ENCODE measurements at regions not wholly inside any gene's neighbourhood (a gene's known extent, or its start where the extent isn't known, plus 50 kb on each side); places are given as distances from the start of the nearest gene placed in this dataset.

DNA sequence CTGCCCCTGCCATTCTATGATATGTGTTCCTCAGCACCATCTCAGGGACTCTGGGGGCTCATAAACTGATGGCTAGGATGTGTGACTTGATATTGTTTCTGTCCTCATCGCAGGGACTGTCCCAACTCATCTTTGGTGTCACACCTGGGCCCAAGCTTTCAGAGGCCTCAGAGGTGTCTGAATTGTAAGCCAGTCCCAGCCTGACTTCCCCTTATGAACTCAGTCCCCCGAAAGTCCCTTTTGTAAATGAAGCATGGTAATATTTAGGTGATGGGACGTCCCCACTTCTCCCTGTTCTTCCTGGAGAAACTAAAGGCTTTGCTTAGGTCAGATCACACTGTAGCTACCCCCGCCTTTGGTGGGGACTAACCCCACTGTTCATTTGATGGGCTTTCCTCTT lies 142.4 kb upstream of the TLE3 start:
- TF ChIP-seq, protein P1, sequence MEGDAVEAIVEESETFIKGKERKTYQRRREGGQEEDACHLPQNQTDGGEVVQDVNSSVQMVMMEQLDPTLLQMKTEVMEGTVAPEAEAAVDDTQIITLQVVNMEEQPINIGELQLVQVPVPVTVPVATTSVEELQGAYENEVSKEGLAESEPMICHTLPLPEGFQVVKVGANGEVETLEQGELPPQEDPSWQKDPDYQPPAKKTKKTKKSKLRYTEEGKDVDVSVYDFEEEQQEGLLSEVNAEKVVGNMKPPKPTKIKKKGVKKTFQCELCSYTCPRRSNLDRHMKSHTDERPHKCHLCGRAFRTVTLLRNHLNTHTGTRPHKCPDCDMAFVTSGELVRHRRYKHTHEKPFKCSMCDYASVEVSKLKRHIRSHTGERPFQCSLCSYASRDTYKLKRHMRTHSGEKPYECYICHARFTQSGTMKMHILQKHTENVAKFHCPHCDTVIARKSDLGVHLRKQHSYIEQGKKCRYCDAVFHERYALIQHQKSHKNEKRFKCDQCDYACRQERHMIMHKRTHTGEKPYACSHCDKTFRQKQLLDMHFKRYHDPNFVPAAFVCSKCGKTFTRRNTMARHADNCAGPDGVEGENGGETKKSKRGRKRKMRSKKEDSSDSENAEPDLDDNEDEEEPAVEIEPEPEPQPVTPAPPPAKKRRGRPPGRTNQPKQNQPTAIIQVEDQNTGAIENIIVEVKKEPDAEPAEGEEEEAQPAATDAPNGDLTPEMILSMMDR (IDR thresholded peaks at IDR 0.05), result no peak
- no peak for TF ChIP-seq POLR2A (IDR thresholded peaks at IDR 0.05)
- no peak overlapping the region for H3K4me3 ChIP-seq (ENCODE audit: low read depth, poor library complexity, severe bottlenecking)
- intact Hi-C loops (cut with DNase I; ENCODE audit: low total_unique reads), result no loop called here
- WGBS, 2 donors, result 76 to 89% methylated on average over 4 of the region's 4 CpGs
- DNase-seq (ENCODE audit: low spot score in 2 of 2), result peak in 1 of 2 donors; percentile 40

DNA sequence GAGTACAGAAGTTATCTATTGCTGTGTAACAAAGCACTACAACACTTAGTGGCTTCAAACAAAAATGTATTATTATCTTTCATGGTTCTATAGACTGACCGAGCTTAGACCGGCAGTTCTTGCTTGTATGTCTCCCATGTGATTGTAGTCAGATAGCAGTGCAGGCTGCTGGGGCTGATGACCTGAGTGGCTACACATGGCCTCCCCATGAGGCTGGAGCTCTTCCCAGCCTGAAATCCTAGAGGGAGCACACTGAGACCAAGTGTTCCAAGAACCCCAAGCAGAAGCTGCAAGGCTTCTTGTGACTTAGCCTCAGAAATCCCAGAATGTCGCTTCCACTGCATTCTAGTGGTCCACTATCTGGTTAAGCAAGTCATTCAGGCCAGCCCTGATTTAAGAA lies 141.2 kb upstream of the TLE3 start:
- 94 to 97% methylated on average over 3 of the region's 3 CpGs for WGBS, 2 donors

DNA sequence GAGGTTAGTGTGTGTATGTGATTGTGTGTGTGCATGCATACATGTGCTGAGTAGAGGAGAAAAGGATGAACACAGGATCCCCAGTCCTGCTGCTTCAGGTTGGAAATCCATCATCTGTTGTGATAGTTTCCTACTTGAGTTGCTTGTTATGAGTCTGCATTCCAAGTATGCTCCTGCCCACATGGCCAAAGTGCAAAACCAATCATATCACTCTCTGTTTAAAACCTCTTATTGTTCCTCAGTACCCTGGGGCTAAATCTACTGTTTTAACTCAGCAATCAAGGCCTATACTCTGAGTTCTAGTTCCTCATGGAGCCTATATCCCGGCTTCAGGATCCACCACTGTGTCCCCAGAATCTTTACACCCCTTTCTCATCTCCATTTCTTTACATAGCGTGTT lies 139.9 kb upstream of the TLE3 start:
- 93 to 96% methylated on average over 2 of the region's 2 CpGs for WGBS, 2 donors
- no peak for TF ChIP-seq POLR2A (IDR thresholded peaks at IDR 0.05)
- TF ChIP-seq, protein P1 (IDR thresholded peaks at IDR 0.05), result no peak
- H3K4me3 ChIP-seq (ENCODE audit: low read depth, poor library complexity, severe bottlenecking), result no peak overlapping the region
- DNase-seq (ENCODE audit: low spot score in 2 of 2), result peak in 1 of 2 donors; percentile 13
- intact Hi-C loops (cut with DNase I; ENCODE audit: low total_unique reads), result no loop called here

More for the DNA sequence above, 141.2 kb upstream of the TLE3 start:
- peak in 1 of 2 donors; percentile 28 for DNase-seq (ENCODE audit: low spot score in 2 of 2)
- intact Hi-C loops (cut with DNase I; ENCODE audit: low total_unique reads), result no loop called here
- TF ChIP-seq POLR2A (IDR thresholded peaks at IDR 0.05), result no peak
- TF ChIP-seq, protein P1 (IDR thresholded peaks at IDR 0.05), result no peak
- H3K4me3 ChIP-seq (ENCODE audit: low read depth, poor library complexity, severe bottlenecking), result no peak overlapping the region

DNA sequence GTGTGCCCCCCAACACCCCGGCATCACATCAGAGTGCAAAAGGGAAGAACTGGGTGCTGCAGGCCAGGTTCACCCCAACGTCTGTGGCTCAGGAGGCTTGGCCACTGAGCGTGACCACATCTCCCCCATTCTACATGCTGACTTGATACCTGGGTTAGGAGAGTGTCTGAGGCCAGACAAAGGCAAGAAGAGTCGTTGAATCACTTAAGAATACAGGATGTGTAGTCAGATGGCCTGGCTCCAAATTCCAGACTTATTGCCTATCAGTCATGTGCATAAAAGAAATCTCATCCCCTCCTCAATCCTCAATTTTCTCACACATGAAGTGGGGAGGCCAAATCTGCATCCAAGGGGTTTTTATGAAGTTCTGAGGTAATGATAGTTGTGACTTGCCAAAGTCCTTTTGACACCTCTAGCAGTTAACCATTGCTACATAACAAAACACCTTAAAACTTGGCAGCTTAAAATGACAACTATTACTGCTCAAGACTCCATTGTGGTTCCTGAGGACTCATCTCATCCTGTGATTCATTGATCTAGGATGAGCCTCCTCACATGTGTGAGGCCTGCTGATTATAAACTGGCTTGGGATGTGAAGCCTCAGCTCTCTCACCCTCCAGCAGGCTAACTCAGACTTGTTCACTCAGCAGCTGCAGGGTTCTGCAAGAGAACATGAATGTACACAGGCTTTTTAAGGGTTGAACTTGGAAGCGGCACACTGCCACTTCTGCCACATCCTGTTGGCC lies 138.8 kb upstream of the TLE3 start:
- peak in 1 of 2 donors; percentile 5 for DNase-seq (ENCODE audit: low spot score in 2 of 2)
- H3K4me3 ChIP-seq (ENCODE audit: low read depth, poor library complexity, severe bottlenecking), result no peak overlapping the region
- TF ChIP-seq POLR2A (IDR thresholded peaks at IDR 0.05), result no peak
- TF ChIP-seq, protein P1 (IDR thresholded peaks at IDR 0.05), result no peak
- 76 to 78% methylated on average over 5 of the region's 5 CpGs for WGBS, 2 donors
- intact Hi-C loops (cut with DNase I; ENCODE audit: low total_unique reads), result no loop called here

DNA sequence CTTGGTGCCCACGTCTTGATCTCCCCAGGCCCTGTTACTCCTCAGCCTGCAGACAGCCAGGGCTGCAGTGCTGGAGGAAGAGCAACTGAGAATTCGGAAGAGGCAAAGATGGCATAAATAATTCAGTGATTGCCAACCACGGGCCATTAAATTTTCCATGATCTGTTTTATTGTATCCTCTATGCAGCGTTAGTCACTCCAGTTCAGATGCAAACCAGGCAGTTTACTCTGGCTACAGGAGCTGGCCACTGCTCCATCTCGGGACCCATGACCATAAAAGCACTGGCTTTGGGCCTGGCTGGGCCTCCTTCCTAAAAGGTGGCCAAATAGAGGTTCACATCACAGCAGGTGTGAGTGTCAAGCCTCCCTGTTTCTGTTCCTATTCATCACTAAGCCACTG lies 137.6 kb upstream of the TLE3 start:
- no peak for TF ChIP-seq POLR2A (IDR thresholded peaks at IDR 0.05)
- TF ChIP-seq, protein P1 (IDR thresholded peaks at IDR 0.05), result no peak
- peak in 1 of 2 donors; percentile 39 for DNase-seq (ENCODE audit: low spot score in 2 of 2)
- H3K4me3 ChIP-seq (ENCODE audit: low read depth, poor library complexity, severe bottlenecking), result no peak overlapping the region
- intact Hi-C loops (cut with DNase I; ENCODE audit: low total_unique reads), result no loop called here
- 64 to 74% methylated on average over 5 of the region's 5 CpGs for WGBS, 2 donors
